Epithelial cell of prostate (primary cell): ENCODE measurements at regions not wholly inside any gene's neighbourhood (a gene's known extent, or its start where the extent isn't known, plus 50 kb on each side); places are given as distances from the start of the nearest gene placed in this dataset.

Experiments
- DNase-seq: peaks from one replicate; pipeline ENCODE4 v3.0.0-alpha.2; 2011; ENCODE audit warnings: low read depth, low spot score
- H3K27ac ChIP-seq: fragments of 450-650 bp; 2 replicates; pipeline ENCODE4 v1.5.1; 2017; ENCODE audit warnings: mild to moderate bottlenecking

DNA sequence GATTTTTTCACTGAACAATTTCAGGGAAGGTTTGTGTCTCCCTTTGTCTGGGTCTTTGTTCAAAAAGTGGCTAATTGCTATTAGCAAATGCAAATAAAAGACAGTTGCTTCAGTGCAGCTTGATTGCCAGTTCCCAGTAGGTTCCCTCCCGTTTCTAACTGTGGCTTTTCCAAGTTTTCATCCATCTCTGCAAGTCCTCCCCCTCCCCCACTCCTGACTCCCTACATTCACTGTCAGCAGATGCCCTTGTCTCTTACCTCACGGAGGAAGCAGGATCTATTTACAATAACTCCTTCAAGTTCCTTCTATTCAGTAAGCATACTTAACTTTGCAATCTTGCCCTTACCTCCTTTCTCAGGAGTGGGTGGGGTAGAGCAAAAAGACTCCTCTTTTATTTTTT, 55.4 kb upstream of the SCEL start:
- DNase-seq, result no peak
- H3K27ac ChIP-seq, result no peak overlapping the region

DNA sequence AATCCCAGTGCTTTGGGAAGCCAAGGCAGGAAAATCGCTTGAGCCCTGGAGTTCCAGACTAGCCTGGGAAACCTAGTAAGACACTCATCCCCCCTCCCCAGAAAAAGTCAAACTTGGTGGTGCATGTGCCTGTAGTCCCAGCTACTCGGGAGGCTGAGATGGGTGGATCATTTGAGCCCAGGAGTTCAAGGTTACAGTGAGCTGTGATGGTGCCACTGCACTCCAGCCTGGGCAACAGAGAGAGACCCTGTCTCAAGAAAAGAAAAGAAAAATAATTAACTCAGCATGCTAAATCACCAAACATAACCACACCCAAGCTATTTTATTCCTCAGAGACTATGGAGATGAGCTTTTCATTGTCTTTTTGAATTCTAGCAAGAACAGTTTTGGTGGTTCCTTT, 56.2 kb upstream of the SCEL start:
- no peak for DNase-seq
- no peak overlapping the region for H3K27ac ChIP-seq

DNA sequence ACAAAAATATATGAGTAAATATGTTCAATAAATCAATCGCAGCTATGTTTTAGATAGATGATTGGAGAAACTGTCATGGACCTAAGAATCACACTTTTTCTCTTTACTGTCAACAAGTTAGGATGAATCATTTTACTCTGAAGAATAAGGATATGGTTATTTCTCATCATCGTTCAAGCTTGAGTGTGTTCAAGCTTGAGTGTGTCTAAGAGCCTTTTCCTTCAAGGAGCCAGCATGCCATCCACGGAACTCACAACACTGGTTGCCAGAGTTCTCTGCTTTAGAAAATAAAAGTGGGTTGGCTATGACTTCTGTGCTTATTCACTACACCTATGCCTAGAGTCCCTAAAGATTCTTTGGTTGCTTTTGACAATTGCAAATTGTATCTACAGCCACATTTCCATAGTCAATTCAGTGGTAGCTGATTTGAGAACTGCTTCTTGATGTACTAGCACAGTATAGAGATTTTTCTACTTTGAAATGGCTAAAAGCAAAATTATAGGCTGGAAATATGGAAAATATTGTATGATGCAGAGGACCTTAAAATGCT, 58.1 kb upstream of the SCEL start:
- H3K27ac ChIP-seq, result no peak overlapping the region
- no peak for DNase-seq

DNA sequence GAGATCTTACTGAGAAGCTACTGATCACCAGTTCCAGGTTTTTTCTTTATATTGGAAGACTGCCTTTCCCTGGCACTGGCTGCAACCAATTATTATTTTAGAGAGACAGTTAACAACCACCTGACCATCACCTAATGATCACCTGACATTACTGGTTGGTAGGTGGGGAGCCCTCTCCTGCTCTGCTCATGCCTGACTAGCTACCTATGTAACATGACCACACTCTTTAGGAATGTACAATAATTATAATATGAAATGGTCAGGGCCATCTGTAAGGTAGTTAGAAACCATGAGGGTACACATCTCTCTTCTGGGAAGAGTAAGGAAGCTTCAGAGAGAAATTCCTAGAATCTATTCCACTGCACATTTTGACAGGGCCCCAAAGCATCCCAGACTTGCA, 59.0 kb upstream of the SCEL start:
- DNase-seq, result no peak

DNA sequence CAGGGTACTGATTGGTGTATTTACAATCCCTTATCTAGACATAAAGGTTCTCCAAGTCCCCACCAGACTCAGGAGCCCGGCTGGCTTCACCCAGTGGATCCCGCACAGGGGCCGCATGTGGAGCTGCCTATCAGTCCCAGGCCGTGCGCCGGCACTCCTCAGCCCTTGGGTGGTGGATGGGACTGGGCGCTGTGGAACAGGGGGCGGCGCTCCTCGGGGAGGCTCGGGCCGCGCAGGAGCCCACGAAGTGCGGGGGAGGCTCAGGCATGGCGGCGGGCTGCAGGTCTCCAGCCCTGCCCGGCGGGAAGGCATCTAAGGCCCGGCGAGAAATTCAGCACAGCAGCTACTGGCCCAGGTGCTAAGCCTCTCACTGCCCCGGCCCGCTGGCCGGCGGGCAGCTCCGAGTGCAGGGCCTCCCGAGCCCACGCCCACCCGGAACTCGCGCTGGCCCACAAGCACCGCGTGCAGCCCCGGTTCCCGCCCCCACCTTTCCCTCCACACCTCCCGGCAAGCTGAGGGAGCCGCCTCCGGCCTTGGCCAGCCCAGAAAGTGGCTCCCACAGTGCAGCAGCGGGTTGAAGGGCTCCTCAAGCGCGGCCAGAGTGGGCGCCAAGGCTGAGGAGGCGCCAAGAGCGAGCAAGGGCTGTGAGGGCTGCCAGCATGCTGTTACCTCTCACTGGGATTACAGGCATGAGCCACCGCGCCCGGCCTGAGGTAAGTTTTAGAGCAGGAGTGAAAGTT, 60.0 kb upstream of the SCEL start:
- no peak for DNase-seq

More for the DNA sequence above, 59.0 kb upstream of the SCEL start:
- no peak overlapping the region for H3K27ac ChIP-seq

DNA sequence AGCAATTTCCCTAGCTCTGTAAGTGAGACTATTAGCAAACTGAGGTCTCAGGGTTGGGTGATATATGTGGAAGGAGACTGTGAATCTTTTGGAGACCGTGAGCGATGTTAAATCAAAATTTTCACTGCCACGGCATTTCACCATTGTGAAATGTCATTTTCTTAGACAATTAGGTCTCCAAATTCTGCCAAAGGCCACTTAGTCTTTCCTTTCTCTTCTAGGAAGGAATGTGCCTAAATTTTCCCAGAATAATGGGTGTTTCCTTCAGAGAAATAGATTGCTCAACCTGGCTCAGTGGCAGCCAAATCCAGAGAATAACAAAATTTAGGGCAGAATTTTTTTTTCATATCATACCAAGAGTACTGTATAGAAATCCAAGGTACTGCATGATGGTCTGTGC, 64.5 kb upstream of the SCEL start:
- no peak for DNase-seq
- no peak overlapping the region for H3K27ac ChIP-seq

More for the DNA sequence above, 60.0 kb upstream of the SCEL start:
- no peak overlapping the region for H3K27ac ChIP-seq

DNA sequence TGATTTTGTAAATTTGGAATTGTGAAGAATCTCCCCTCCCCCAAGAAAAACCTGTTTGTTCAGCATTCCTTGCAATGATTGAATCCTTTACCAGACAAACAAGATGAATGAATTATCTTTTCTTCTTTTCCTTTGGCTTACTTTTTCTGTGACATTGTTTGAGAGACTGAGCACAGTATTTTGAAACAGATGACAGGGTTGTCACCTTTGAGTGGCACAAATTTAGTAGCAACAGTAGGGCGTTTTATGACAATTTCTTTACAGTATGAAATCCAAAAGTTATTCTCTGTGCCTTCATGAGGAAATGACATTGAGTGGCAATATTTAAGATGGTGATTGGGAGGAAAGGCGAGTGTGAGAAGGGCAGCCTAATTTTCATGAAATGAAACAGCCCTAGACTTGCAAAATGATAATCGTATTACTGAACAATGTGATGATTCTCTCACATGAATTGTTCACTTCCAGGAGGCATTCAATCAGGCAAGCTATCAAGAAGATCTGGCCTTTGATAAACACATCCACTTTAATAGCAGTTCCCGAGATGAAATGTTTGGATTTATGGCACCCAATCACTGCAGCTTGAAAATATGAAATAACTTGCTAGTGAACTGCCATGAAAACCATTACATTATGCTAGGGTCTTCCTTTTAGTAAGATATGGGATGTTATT, 68.6 kb upstream of the SCEL start:
- DNase-seq, result no peak

DNA sequence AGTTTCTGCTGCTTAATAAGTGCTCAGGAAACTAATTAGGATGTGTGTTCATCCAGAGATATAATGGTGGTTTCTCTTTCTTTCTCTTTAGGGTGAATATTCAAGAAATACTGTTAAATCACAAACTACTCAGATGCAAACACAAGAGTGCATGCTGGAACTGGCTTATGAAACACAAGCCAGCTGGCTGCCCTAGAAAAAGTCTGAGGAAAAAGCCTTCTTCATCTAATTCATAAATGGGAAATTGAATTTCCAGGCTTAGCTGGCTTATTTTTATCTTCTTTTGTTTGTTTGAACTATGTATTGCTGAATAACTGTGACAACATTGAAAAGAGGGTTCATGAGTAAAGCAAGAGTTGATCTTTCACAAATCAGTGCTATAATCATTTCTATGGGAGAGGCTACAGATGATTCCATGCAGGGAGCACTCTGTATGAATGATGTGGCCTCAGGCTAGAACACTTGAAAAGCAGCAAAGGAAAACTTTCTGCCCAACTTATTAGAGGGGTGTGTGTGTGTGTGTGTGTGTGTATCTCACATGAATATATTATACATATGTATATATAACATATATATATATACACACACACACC, 69.8 kb upstream of the SCEL start:
- no peak for DNase-seq
- H3K27ac ChIP-seq, result no peak overlapping the region

More for the DNA sequence above, 68.6 kb upstream of the SCEL start:
- no peak overlapping the region for H3K27ac ChIP-seq

DNA sequence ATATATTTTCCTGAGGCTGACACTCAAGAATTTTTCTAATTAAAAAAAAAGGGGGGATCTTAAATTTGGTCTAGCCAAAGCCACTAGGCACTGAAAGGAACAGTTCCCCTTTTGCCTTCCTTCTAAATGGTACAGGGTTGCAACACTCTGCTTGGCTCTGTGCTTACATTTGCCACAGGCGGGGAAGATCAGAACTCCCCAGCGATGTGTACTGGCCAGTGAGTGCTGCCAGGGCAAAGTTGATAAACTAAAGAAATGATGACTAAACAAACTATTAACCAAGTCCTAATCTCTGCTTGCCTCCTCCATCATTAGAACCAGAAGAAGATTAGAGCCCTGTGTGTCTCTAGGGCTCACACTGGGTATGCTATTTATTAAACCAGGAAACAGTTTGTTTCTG, 75.3 kb upstream of the SCEL start:
- H3K27ac ChIP-seq, result no peak overlapping the region

DNA sequence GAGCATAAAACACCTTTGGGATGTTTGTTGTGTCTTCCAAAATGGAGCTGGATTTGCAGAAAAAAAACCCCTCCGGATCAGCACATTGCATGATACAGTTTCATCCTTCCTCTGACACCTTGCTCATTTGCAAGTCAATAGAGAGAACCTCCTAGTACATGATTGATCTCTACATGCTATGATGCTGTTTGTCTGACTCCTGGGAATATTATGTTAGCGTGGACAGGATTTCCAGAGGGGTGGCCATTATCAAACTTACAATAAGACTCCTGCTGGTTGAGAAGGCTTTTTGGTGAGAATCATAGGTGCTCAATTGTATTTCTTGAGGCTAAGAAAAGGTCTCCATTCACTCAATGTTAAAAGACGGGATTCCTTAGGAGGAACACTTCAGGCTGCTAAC, 75.9 kb upstream of the SCEL start:
- H3K27ac ChIP-seq, result no peak overlapping the region
- no peak for DNase-seq

More for the DNA sequence above, 75.3 kb upstream of the SCEL start:
- DNase-seq, result no peak

DNA sequence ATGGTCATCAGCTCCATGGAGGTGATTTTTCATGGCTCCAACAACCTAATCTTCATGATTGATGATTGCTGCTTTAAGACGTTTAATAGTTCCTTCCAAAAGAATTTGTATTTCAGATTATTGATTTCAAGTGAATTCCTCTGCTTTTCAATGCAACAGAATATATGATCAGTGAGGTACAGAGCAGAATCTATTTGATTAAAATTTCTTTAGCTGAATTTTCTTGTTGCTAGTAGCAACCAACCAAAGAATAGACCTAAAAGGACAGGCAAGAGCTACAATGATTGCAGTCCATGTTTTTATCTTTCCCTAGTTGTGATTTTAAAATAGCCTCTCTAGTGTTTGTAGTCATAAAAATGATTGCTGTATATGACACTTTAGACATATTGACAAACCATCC, 76.8 kb upstream of the SCEL start:
- DNase-seq, result no peak
- no peak overlapping the region for H3K27ac ChIP-seq

DNA sequence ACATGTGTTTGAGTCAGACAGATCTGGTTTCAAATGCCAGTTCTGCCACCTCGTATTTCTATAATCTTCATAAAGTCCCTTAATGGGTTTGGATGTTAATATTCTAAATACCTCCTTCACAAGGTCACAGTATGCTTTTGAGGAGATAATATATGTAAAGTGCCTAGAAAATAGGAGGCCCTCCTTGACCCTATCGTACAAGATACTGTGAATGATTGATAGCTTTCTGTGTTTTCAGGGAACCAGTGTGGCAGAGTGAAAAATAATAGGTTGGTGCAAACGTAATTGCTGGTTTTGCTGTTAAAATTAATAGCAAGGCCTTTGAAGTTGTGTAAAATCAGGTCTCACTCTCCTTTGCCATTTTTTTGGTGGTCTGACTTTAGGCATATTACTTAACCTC, 77.5 kb upstream of the SCEL start:
- no peak for DNase-seq
- H3K27ac ChIP-seq, result no peak overlapping the region

DNA sequence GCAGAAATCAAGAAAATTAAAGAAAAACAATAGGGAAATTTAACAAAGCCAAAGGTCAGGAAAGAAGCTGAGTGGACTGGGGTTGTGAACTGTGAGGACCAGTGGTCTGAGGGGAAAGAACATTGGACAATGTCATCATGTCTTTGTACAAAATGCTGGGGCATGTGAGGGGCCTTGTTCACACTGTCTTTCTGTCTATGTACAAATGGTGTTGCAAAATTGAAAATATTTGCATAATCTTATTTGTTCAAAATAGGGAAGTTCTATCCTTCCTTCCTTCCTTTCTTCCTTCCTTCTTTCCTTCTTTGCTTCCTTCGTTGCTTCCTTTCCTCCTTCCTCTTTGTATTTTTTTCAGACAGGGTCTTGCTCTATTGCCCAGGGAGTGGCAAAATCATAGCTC, 79.2 kb upstream of the SCEL start:
- no peak for DNase-seq
- no peak overlapping the region for H3K27ac ChIP-seq

DNA sequence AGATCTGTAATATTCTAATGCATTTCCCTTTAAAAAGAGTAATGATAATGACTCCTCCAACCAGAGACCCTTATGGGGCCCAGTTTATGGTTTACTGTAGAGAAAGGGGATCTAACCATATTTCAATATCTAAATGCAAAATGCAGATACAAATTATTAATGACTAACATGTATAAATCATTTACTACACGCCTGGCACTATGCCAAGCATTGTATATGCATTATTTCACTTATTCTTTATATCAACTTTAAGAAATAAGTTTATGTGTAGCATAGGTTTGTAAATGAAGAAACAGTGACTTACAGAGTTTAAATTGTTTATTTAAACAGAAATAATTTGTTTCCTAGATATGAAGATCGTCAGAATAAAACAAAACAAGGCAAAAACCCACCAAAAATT, 86.2 kb upstream of the SCEL start:
- no peak overlapping the region for H3K27ac ChIP-seq
- no peak for DNase-seq

DNA sequence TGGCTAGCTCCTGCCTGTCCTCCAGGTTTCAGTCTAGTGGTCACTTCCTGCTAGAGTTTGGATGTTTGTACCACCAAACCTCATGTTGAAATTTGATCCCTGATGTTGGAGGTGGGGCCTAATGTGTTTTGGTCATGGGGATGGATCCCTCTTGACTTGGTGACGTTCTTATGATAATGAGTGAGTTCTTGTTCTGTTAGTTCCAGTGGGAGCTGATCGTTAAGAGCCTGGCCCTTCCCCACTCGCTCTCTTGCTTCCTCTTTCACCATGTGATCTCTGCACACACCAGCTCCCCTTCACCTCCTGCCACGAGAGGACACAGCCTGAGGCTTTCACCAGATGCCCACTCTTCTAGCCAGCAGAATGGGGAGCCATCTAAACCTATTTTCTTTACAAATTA, 86.8 kb upstream of the SCEL start:
- H3K27ac ChIP-seq, result no peak overlapping the region
- DNase-seq, result no peak

DNA sequence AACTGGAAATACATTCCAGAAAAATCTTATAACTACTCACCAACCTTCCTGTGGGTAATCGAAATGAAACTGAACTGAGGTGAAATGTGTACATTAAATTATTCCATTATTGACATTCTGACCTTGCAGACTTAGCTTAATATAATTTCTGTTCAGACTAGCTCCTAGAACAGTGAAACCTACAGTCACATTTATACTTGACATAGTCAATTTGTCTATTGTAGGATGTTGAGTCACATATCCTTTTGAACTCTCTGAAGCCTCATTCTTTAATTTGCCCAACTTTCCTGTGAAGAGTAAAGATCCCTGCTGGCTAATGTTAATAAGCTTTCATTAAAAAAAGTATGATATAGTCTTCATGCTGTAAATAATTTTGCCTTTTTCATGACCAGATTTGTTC, 92.0 kb upstream of the SCEL start:
- H3K27ac ChIP-seq, result no peak overlapping the region
- DNase-seq, result no peak

DNA sequence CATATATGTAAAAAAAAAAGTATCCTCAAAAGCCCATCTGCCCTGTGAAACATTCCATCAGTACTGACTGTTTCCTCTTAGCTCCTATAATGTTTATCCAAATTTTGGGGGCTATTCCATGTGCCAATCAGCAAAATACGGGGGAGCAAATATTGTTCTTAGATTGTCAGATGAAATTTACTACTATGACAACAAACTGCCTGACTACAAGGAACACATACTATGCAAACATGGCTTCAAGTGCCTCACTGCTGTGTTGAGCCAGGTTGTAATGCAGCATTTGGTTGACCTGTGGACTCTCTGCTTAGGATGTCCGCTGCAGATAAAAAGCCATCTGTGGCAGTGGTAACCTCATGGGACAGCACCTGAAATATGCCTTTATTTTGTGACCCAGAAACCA, 98.2 kb upstream of the SCEL start:
- no peak overlapping the region for H3K27ac ChIP-seq
- no peak for DNase-seq

DNA sequence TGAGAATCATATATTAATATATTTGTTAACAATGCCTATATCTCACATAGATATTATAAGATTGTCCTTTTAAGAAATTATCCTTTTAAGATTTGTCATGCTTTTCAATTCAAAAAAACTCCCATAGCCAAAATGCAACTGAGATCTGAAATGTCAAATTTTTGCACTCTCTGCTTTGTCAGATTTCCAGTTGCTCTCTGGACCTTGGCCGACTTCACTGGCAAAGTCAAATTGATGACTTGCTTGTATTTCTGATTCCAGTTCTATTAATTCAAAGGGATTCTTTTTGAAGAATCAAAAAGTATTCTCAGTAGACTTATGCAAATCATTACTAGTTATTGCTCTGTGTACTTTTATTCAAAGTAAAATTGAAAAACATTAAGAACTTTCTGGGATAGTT, 101.2 kb upstream of the SCEL start:
- H3K27ac ChIP-seq, result no peak overlapping the region

DNA sequence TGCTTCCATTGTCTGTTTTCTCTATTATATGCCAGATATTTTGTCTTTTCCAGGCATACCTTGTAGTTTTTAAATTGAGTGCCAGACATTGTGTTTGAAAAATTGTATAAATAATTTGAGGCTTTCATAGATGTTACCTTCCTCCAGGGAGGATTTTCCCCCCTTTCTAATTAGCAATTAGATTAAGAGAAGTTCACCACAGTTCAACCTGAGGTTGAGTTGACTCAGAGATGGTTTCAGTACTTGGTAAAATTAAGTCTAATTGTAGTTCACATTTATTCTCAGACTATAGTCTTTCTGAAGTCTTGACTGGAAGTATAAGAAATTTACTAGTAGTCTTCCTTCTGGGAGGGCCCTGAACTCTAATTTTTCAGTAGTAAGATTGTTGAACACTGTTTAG, 104.1 kb upstream of the SCEL start:
- H3K27ac ChIP-seq, result no peak overlapping the region
- no peak for DNase-seq

More for the DNA sequence above, 101.2 kb upstream of the SCEL start:
- no peak for DNase-seq

DNA sequence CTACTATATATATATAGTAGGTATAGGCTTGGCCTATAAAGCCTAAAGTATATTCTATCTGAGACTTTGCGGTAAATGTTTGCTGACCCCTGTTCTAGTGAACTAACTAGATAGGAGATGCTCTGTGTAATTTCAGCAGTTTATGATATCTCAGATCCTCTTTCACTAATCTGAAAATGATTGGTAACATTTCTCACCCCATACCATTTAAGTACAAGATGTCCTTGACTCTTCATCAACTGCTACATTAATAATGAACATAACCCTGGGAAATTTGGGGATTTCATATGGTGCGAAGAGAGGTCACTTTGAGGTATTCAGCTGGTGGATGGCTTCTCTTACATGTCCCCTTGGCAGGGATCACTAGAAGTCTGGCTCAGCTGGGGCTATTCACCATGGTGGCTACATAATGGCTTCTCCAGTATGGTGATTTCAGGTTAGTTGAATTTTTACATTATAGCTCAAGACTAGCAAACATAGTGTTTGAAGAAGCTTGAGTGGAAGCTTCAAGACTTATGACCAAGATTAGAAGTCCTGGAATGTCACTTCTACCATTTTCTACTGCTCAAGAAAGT, 103.6 kb upstream of the MYCBP2 start:
- no peak for DNase-seq
- H3K27ac ChIP-seq, result no peak overlapping the region
